Spleen (tissue), 11 donors: ENCODE measurements at regions not wholly inside any gene's neighbourhood (a gene's known extent, or its start where the extent isn't known, plus 50 kb on each side); places are given as distances from the start of the nearest gene placed in this dataset.

Experiments used
- DNase-seq: peaks from one replicate; pipeline ENCODE4 v3.0.0-alpha.2; 2020
- H3K27ac ChIP-seq, 8 donors: fragments of 200-600 bp; sonication (generic) in 7 of 8; 1 replicate in 4 of 8; 2 replicates in 4 of 8; pipeline versions ENCODE4 v1.5.0 to v1.8.0; 2016 to 2021; ENCODE audit warnings: inconsistent platforms in 4 of 8, mild to moderate bottlenecking in 4 of 8, moderate library complexity in 1 of 8
- H3K27me3 ChIP-seq, 7 donors: fragments of 200-600 bp; sonication (generic) in 6 of 7; replicated peaks in 1 of 7; 1 replicate in 4 of 7; 2 replicates in 3 of 7; pipeline versions ENCODE4 v1.5.0 to v1.8.0; 2016 to 2021; ENCODE audit warnings: inconsistent platforms in 3 of 7, mild to moderate bottlenecking in 1 of 7
- H3K36me3 ChIP-seq, 6 donors: fragments of 200-600 bp; sonication (generic) in 5 of 6; 1 replicate in 4 of 6; 2 replicates in 2 of 6; pipeline versions ENCODE4 v1.5.0 to v1.8.0; 2016 to 2021; ENCODE audit warnings: inconsistent platforms in 2 of 6
- H3K4me1 ChIP-seq, 6 donors: fragments of 200-600 bp; sonication (generic) in 5 of 6; 1 replicate in 3 of 6; 2 replicates in 3 of 6; pipeline versions ENCODE4 v1.5.0 to v1.8.0; 2016 to 2021; ENCODE audit warnings: inconsistent platforms in 3 of 6
- H3K4me3 ChIP-seq, 8 donors: fragments of 200-600 bp; sonication (generic) in 7 of 8; 1 replicate in 4 of 8; 2 replicates in 4 of 8; pipeline versions ENCODE4 v1.5.0 to v1.8.0; 2016 to 2021; ENCODE audit warnings: inconsistent platforms in 4 of 8, mild to moderate bottlenecking in 4 of 8, moderate library complexity in 2 of 8
- H3K9me3 ChIP-seq, 8 donors: fragments of 200-600 bp; sonication (generic) in 7 of 8; 1 replicate in 4 of 8; 2 replicates in 4 of 8; pipeline versions ENCODE4 v1.5.0 to v1.8.0; 2016 to 2021; ENCODE audit warnings: inconsistent platforms in 4 of 8
- POLR2A ChIP-seq, 3 donors: fragments of 450-650 bp; IDR thresholded peaks; one replicate each; pipeline ENCODE4 v1.5.1; 2017; ENCODE audit warnings: antibody characterized with exemption in 3 of 3, mild to moderate bottlenecking in 1 of 3
- POLR2AphosphoS5 ChIP-seq, 3 donors: sonication (generic); formaldehyde crosslinking; IDR thresholded peaks; one replicate each; pipeline ENCODE4 v1.5.1; 2017; ENCODE audit warnings: antibody characterized with exemption in 3 of 3
- WGBS, 5 donors: extraction: QIAGEN DNeasy Blood & Tissue Kit in 3 of 5; methylation state at CpG; one replicate each; pipeline versions ENCODE4 v1.1.5 to v1.1.7; 2013 to 2018; 5-methylcytosine and 5-hydroxymethylcytosine counted together
- intact Hi-C: fragments of 100-400 bp; cut with DNase I; formaldehyde crosslinking; loops from one replicate; pipeline ENCODE4 v1.15.0; 2023; ENCODE audit warnings: low total_unique reads
- TF ChIP-seq, protein P1 (sequence below), 11 experiments: fragments of 200-600 bp in 7 of 11; fragments of 450-650 bp in 4 of 11; sonication (generic) in 4 of 11; IDR thresholded peaks in 8 of 11; conservative IDR thresholded peaks in 3 of 11; 1 replicate in 7 of 11; 2 replicates in 4 of 11; pipeline versions ENCODE4 v1.4.0 to v1.8.0; 2016 to 2021; ENCODE audit warnings: antibody characterized with exemption in 11 of 11, inconsistent platforms in 4 of 11, mild to moderate bottlenecking in 1 of 11
- donor health status: healthy with polysubstance abuse.
- donor health status: DM: no; HTN: no; CAD: no; lungs with moderate emphysema.
- donor health status: DM: no; HTN: no; CAD: no.
- donor health status: Bipolar disorder and iron deficiency.
- donor health status: healthy.
- donor health status: DM: no; HTN: no; CAD: no.
- donor health status: DM: yes; HTN: yes; CAD: no.

DNA sequence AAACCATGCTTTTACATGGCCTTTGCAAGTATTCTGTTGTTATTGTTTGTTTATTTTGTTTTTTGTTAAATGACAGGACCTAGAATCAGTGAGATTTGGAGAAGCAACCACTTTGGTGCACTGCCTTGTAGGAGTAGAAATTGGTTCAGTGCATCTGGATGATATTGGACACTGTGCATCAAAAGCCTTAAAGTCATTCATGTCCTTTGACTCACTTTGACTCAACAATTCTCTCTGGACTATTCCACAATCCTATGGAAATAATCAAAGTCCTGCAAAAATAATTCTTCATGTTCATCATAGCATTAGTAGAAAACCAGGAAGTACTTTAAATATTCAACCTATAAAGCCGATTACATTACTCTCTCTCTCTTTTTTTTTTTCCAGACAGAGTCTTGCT, 224.8 kb downstream of the ABHD5 start:
- intact Hi-C loops, result no loop called here
- no peaks in the 10 kb centered on the region for H3K36me3 ChIP-seq
- peaks cover 0 to 12% (median 7%) of the 10 kb centered on the region in 8 donors for H3K9me3 ChIP-seq
- no peak overlapping the region for H3K4me3 ChIP-seq
- no peaks in the 10 kb centered on the region for H3K4me1 ChIP-seq
- no peak for DNase-seq
- no peak for TF ChIP-seq POLR2A (IDR thresholded peaks at IDR 0.05)
- TF ChIP-seq, protein P1, sequence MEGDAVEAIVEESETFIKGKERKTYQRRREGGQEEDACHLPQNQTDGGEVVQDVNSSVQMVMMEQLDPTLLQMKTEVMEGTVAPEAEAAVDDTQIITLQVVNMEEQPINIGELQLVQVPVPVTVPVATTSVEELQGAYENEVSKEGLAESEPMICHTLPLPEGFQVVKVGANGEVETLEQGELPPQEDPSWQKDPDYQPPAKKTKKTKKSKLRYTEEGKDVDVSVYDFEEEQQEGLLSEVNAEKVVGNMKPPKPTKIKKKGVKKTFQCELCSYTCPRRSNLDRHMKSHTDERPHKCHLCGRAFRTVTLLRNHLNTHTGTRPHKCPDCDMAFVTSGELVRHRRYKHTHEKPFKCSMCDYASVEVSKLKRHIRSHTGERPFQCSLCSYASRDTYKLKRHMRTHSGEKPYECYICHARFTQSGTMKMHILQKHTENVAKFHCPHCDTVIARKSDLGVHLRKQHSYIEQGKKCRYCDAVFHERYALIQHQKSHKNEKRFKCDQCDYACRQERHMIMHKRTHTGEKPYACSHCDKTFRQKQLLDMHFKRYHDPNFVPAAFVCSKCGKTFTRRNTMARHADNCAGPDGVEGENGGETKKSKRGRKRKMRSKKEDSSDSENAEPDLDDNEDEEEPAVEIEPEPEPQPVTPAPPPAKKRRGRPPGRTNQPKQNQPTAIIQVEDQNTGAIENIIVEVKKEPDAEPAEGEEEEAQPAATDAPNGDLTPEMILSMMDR (IDR thresholded peaks at IDR 0.05 in 8 of 11, conservative IDR thresholded peaks at IDR 0.05 in 3 of 11), result no peak
- no peak for TF ChIP-seq POLR2AphosphoS5 (IDR thresholded peaks at IDR 0.05)
- H3K27me3 ChIP-seq, result peaks cover 0 to 12% (median 0%) of the 10 kb centered on the region in 7 donors
- H3K27ac ChIP-seq, result no peak overlapping the region
- WGBS, 5 donors, result 81 to 91% (median 88%) methylated on average over 1 of the region's 1 CpG

- intact Hi-C loops, result no loop called here
- Histone ChIP-seq H3K4me3 (no peak overlapping the region), H3K4me1 (no peaks in the 10 kb centered on the region), H3K36me3 (no peaks in the 10 kb centered on the region), H3K9me3 (peaks cover 0 to 12% (median 7%) of the 10 kb centered on the region in 8 donors), H3K27ac (no peak overlapping the region), H3K27me3 (peaks cover 0 to 28% (median 0%) of the 10 kb centered on the region in 7 donors)
- no peak for DNase-seq
- WGBS, 5 donors, result 89 to 95% (median 94%) methylated on average over 3 of the region's 3 CpGs
- TF ChIP-seq POLR2A (IDR thresholded peaks at IDR 0.05) (no peak), POLR2AphosphoS5 (IDR thresholded peaks at IDR 0.05) (no peak)
- TF ChIP-seq, protein P1 (IDR thresholded peaks at IDR 0.05 in 8 of 11, conservative IDR thresholded peaks at IDR 0.05 in 3 of 11), result no peak
Observed at GRCh38 chr3:43917361-43917760, 226.6 kb downstream of the ABHD5 start.

DNA sequence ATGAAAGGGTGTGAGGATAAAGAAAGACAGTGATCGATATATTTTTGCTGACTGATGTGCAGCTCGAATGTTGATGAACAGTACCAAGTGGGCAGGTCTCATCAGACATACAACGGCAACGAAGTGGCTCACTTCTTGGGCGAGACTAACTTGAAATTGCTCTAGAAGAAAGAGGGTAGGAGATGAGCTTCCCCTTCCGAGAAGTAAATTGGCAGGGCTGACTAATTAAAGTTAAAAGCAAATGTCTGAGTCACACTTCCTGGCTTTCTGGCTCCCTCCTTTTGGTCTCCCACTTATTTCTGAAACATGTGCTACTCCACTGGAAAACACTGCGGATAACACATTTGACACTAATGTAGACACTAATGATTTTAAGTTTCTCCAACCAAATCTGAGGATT, 228.3 kb downstream of the ABHD5 start:
- H3K27me3 ChIP-seq, result peaks cover 0 to 45% (median 10%) of the 10 kb centered on the region in 7 donors
- H3K4me3 ChIP-seq, result no peak overlapping the region
- WGBS, 5 donors, result 50 to 75% (median 67%) methylated on average over 7 of the region's 7 CpGs
- intact Hi-C loops, result no loop called here
- TF ChIP-seq POLR2A (IDR thresholded peaks at IDR 0.05) (no peak), POLR2AphosphoS5 (IDR thresholded peaks at IDR 0.05) (no peak)
- TF ChIP-seq, protein P1 (IDR thresholded peaks at IDR 0.05 in 8 of 11, conservative IDR thresholded peaks at IDR 0.05 in 3 of 11), result no peak
- H3K4me1 ChIP-seq, result no peaks in the 10 kb centered on the region
- H3K27ac ChIP-seq, result no peak overlapping the region
- H3K36me3 ChIP-seq, result no peaks in the 10 kb centered on the region
- H3K9me3 ChIP-seq, result peaks cover 0 to 12% (median 7%) of the 10 kb centered on the region in 8 donors
- DNase-seq, result no peak

GRCh38 chr3:43921056-43921648, 230.4 kb downstream of the ABHD5 start:
- Histone ChIP-seq H3K9me3 (peaks cover 0 to 12% (median 7%) of the 10 kb centered on the region in 8 donors), H3K27ac (no peak overlapping the region), H3K36me3 (no peaks in the 10 kb centered on the region), H3K4me1 (no peaks in the 10 kb centered on the region), H3K27me3 (peaks cover 0 to 64% (median 17%) of the 10 kb centered on the region in 7 donors), H3K4me3 (no peak overlapping the region)
- TF ChIP-seq POLR2A (IDR thresholded peaks at IDR 0.05), result no peak
- TF ChIP-seq POLR2AphosphoS5 (IDR thresholded peaks at IDR 0.05), result no peak
- TF ChIP-seq, protein P1 (IDR thresholded peaks at IDR 0.05 in 8 of 11, conservative IDR thresholded peaks at IDR 0.05 in 3 of 11), result no peak
- 58 to 78% (median 67%) methylated on average over 8 of the region's 8 CpGs for whole genome bisulfite sequencing, 5 donors
- intact Hi-C loops, result no loop called here
- no peak for DNase-seq
